ENCODE measurements at regions not wholly inside any gene's neighbourhood (a gene's known extent, or its start where the extent isn't known, plus 50 kb on each side); places are given as distances from the start of the nearest gene placed in this dataset.

GRCh38 chr21:26743524-26743923 is 101.7 kb downstream of the ADAMTS1 start:
- intact Hi-C loops (cut with DNase I; ENCODE audit: low total_unique reads): no loop called here
- no peak overlapping the region for H3K4me3 ChIP-seq
- TF ChIP-seq POLR2AphosphoS5 (IDR thresholded peaks at IDR 0.05) (no peak), POLR2A (IDR thresholded peaks at IDR 0.05) (no peak)
- TF ChIP-seq, protein P1, sequence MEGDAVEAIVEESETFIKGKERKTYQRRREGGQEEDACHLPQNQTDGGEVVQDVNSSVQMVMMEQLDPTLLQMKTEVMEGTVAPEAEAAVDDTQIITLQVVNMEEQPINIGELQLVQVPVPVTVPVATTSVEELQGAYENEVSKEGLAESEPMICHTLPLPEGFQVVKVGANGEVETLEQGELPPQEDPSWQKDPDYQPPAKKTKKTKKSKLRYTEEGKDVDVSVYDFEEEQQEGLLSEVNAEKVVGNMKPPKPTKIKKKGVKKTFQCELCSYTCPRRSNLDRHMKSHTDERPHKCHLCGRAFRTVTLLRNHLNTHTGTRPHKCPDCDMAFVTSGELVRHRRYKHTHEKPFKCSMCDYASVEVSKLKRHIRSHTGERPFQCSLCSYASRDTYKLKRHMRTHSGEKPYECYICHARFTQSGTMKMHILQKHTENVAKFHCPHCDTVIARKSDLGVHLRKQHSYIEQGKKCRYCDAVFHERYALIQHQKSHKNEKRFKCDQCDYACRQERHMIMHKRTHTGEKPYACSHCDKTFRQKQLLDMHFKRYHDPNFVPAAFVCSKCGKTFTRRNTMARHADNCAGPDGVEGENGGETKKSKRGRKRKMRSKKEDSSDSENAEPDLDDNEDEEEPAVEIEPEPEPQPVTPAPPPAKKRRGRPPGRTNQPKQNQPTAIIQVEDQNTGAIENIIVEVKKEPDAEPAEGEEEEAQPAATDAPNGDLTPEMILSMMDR (IDR thresholded peaks at IDR 0.05 in 8 of 11, conservative IDR thresholded peaks at IDR 0.05 in 3 of 11): no peak
- H3K4me1 ChIP-seq: no peaks in the 10 kb centered on the region
- H3K36me3 ChIP-seq: no peaks in the 10 kb centered on the region
- H3K27me3 ChIP-seq (replicated peaks in 1 of 7): no peaks in the 10 kb centered on the region
- no peak overlapping the region for H3K27ac ChIP-seq
- WGBS, 5 donors: 84 to 99% (median 91%) methylated on average over 2 of the region's 2 CpGs
- H3K9me3 ChIP-seq: no peaks in the 10 kb centered on the region
- no peak for DNase-seq

- intact Hi-C loops (cut with DNase I; ENCODE audit: low total_unique reads): no loop called here
- Histone ChIP-seq H3K36me3 (no peaks in the 10 kb centered on the region), H3K9me3 (no peaks in the 10 kb centered on the region), H3K27me3 (replicated peaks in 1 of 7) (no peaks in the 10 kb centered on the region), H3K4me1 (no peaks in the 10 kb centered on the region), H3K27ac (no peak overlapping the region), H3K4me3 (no peak overlapping the region)
- no peak for DNase-seq
- TF ChIP-seq POLR2AphosphoS5 (IDR thresholded peaks at IDR 0.05) (no peak), POLR2A (IDR thresholded peaks at IDR 0.05) (no peak)
- TF ChIP-seq, protein P1 (IDR thresholded peaks at IDR 0.05 in 8 of 11, conservative IDR thresholded peaks at IDR 0.05 in 3 of 11): no peak
- 52 to 71% (median 64%) methylated on average over 1 of the region's 1 CpG for WGBS, 5 donors
Observed at GRCh38 chr21:26739189-26739588, 106.0 kb downstream of the ADAMTS1 start.

DNA sequence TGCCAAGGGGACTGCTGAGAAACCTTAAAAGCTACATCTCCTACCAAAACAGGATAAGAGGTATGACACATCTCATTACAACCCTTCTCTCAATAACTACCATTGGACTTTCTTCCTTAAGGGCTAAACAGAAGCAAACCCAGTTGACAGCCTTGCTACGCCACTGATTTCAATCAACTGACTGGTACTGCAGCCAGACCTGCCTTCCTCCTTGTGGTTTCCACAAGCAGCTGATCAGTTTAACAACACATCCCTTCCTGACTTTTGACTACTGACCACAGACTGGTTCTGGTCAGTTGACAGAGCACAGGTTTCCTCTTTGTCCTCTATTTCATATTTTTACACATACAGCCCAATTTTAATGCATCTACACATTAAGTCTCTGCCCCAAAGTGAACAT is 108.8 kb downstream of the ADAMTS1 start:
- WGBS, 5 donors: 59 to 88% (median 85%) methylated on average over 1 of the region's 1 CpG
- TF ChIP-seq POLR2A (IDR thresholded peaks at IDR 0.05) (no peak), POLR2AphosphoS5 (IDR thresholded peaks at IDR 0.05) (no peak)
- TF ChIP-seq, protein P1 (IDR thresholded peaks at IDR 0.05 in 8 of 11, conservative IDR thresholded peaks at IDR 0.05 in 3 of 11): no peak
- H3K4me1 ChIP-seq: no peaks in the 10 kb centered on the region
- H3K9me3 ChIP-seq: no peaks in the 10 kb centered on the region
- H3K36me3 ChIP-seq: no peaks in the 10 kb centered on the region
- H3K27me3 ChIP-seq (replicated peaks in 1 of 7): no peaks in the 10 kb centered on the region
- intact Hi-C loops (cut with DNase I; ENCODE audit: low total_unique reads): no loop called here
- no peak for DNase-seq
- no peak overlapping the region for H3K27ac ChIP-seq
- H3K4me3 ChIP-seq: no peak overlapping the region

GRCh38 chr21:26732432-26733221 is 112.6 kb downstream of the ADAMTS1 start:
- H3K4me3 ChIP-seq: no peak overlapping the region
- TF ChIP-seq POLR2A (IDR thresholded peaks at IDR 0.05): no peak
- TF ChIP-seq, protein P1 (IDR thresholded peaks at IDR 0.05 in 8 of 11, conservative IDR thresholded peaks at IDR 0.05 in 3 of 11): peak in 6 of 11 experiments; percentile 31 to 57 (median 48)
- H3K9me3 ChIP-seq: peaks cover 0 to 5% (median 0%) of the 10 kb centered on the region in 8 donors
- no peak overlapping the region for H3K27ac ChIP-seq
- intact Hi-C loops (cut with DNase I; ENCODE audit: low total_unique reads): no loop called here
- DNase-seq: no peak
- no peaks in the 10 kb centered on the region for H3K27me3 ChIP-seq (replicated peaks in 1 of 7)
- H3K36me3 ChIP-seq: no peaks in the 10 kb centered on the region
- 55 to 76% (median 66%) methylated on average over 7 to 10 of the region's 10 CpGs for WGBS, 5 donors
- no peaks in the 10 kb centered on the region for H3K4me1 ChIP-seq

All from spleen (tissue), 11 donors.